ENCODE measurements at regions not wholly inside any gene's neighbourhood (a gene's known extent, or its start where the extent isn't known, plus 50 kb on each side); places are given as distances from the start of the nearest gene placed in this dataset.

DNA sequence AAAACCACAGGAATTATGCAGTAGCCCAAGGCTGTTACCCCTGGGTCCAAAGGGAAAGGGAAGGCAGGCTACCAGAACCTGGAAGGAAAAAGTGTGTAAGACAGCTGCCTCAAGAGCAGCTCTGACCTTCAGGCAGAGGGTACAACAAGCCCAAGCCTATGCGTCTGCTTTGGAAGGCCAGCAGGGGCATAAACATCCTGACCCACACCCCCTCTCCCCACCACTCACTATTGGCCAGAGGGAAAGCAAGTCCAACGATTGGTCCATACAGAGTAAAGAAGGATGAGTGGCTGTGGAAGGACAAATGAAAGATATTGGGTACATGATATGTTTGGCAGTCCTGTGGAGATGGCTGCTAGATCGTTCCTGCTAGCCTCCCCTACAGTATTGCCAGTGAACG is 227.6 kb upstream of the HNRNPA3 start:
- Histone ChIP-seq H3K27me3 (replicated peaks; ENCODE audit: control insufficient read depth, insufficient read depth, low read length) (no peaks in the 10 kb centered on the region), H3K9me3 (no peaks in the 10 kb centered on the region), H3K4me3 (ENCODE audit: low read depth, low read length) (no peak overlapping the region), H3K36me3 (ENCODE audit: control insufficient read depth, insufficient read depth, low read length) (no peaks in the 10 kb centered on the region), H3K4me1 (no peaks in the 10 kb centered on the region)
- POLR2A ChIA-PET = no interaction called here
- peaks cover 23% of the 10 kb centered on the region for H3K27me3 Mint-ChIP-seq (ENCODE audit: insufficient read depth, unreplicated experiment)
- no TSS peak for BruUV-seq (replicated peaks)
- CTCF ChIA-PET = no interaction called here
- H3K27ac Mint-ChIP-seq (ENCODE audit: unreplicated experiment) = no peak overlapping the region
- H3K4me3 Mint-ChIP-seq (ENCODE audit: unreplicated experiment) = no peak overlapping the region
- H3K4me1 Mint-ChIP-seq (ENCODE audit: low read depth, unreplicated experiment) = no peaks in the 10 kb centered on the region
- H3K9me3 Mint-ChIP-seq (ENCODE audit: unreplicated experiment) = no peaks in the 10 kb centered on the region
- DNase-seq = no peak
- intact Hi-C loops (cut with micrococcal nuclease; ENCODE audit: unreplicated experiment) = no loop called here
- H3K36me3 Mint-ChIP-seq (ENCODE audit: insufficient read depth, unreplicated experiment) = no peaks in the 10 kb centered on the region
- TF ChIP-seq, protein P1, sequence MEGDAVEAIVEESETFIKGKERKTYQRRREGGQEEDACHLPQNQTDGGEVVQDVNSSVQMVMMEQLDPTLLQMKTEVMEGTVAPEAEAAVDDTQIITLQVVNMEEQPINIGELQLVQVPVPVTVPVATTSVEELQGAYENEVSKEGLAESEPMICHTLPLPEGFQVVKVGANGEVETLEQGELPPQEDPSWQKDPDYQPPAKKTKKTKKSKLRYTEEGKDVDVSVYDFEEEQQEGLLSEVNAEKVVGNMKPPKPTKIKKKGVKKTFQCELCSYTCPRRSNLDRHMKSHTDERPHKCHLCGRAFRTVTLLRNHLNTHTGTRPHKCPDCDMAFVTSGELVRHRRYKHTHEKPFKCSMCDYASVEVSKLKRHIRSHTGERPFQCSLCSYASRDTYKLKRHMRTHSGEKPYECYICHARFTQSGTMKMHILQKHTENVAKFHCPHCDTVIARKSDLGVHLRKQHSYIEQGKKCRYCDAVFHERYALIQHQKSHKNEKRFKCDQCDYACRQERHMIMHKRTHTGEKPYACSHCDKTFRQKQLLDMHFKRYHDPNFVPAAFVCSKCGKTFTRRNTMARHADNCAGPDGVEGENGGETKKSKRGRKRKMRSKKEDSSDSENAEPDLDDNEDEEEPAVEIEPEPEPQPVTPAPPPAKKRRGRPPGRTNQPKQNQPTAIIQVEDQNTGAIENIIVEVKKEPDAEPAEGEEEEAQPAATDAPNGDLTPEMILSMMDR (IDR thresholded peaks at IDR 0.05; ENCODE audit: insufficient read depth in 1 of 2, low read depth in 1 of 2, low read length in 1 of 2, severe bottlenecking in 1 of 2, unreplicated experiment in 1 of 2) = no peak

DNA sequence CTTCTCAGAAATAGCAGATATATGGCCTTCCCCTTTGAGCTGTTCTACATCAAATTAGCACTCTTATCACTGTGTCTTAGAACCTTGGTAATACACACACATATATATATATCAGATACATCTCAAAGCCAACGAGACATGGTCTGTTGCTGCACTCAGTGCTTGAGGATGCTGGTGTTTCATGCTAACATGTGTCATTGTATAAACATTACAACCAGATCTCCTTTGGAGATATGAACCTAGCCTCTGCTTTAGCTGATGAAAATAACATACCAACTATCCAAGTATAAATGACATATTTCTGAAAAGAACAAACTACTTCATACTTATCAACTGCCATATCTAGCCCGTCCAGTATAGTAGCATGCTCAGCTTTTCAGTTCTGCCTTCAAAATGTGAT is 226.7 kb upstream of the HNRNPA3 start:
- Mint-ChIP-seq H3K9me3 (ENCODE audit: unreplicated experiment) (no peaks in the 10 kb centered on the region), H3K27ac (ENCODE audit: unreplicated experiment) (no peak overlapping the region), H3K27me3 (ENCODE audit: insufficient read depth, unreplicated experiment) (peaks cover 23% of the 10 kb centered on the region), H3K4me3 (ENCODE audit: unreplicated experiment) (no peak overlapping the region), H3K36me3 (ENCODE audit: insufficient read depth, unreplicated experiment) (no peaks in the 10 kb centered on the region), H3K4me1 (ENCODE audit: low read depth, unreplicated experiment) (no peaks in the 10 kb centered on the region)
- Histone ChIP-seq H3K27me3 (replicated peaks; ENCODE audit: control insufficient read depth, insufficient read depth, low read length) (no peaks in the 10 kb centered on the region), H3K4me3 (ENCODE audit: low read depth, low read length) (no peak overlapping the region), H3K4me1 (no peaks in the 10 kb centered on the region), H3K9me3 (no peaks in the 10 kb centered on the region), H3K36me3 (ENCODE audit: control insufficient read depth, insufficient read depth, low read length) (no peaks in the 10 kb centered on the region)
- TF ChIP-seq, protein P1 (IDR thresholded peaks at IDR 0.05; ENCODE audit: insufficient read depth in 1 of 2, low read depth in 1 of 2, low read length in 1 of 2, severe bottlenecking in 1 of 2, unreplicated experiment in 1 of 2) = no peak
- BruUV-seq (replicated peaks) = no TSS peak
- intact Hi-C loops (cut with micrococcal nuclease; ENCODE audit: unreplicated experiment) = no loop called here
- POLR2A ChIA-PET = no interaction called here
- CTCF ChIA-PET = interaction anchor here (0.6 kb wide), 1 partner anchor 54 kb away, joined by 4 read pairs; no protein-coding TSS in a partner anchor
- DNase-seq = no peak

DNA sequence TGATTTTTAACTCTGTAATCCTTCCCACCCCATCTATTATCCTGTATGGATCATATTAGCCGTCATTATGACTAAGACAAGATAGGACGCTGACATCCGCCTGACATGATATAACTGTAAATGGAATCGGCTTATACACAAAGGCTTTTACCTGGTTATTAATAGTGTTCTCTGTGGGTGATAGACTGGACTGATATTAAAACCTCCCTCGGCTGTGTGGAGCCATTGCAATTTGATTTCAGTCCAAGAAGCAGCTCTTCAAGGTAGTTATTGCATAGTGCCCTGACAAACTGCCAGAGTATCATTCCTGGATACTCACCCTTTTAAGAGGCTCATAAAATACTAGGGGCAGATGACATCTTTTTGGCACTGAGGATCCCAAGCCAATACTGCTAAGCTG is 226.1 kb upstream of the HNRNPA3 start:
- Histone ChIP-seq H3K4me3 (ENCODE audit: low read depth, low read length) (no peak overlapping the region), H3K4me1 (no peaks in the 10 kb centered on the region), H3K36me3 (ENCODE audit: control insufficient read depth, insufficient read depth, low read length) (no peaks in the 10 kb centered on the region), H3K27me3 (replicated peaks; ENCODE audit: control insufficient read depth, insufficient read depth, low read length) (no peaks in the 10 kb centered on the region), H3K9me3 (no peaks in the 10 kb centered on the region)
- TF ChIP-seq, protein P1 (IDR thresholded peaks at IDR 0.05; ENCODE audit: insufficient read depth in 1 of 2, low read depth in 1 of 2, low read length in 1 of 2, severe bottlenecking in 1 of 2, unreplicated experiment in 1 of 2) = no peak
- no TSS peak for BruUV-seq (replicated peaks)
- ChIA-PET CTCF (interaction anchor here (0.6 to 0.7 kb wide), 2 partner anchors 53 to 599 kb away, joined by 3 to 4 read pairs; no protein-coding TSS in a partner anchor), POLR2A (no interaction called here)
- H3K27me3 Mint-ChIP-seq (ENCODE audit: insufficient read depth, unreplicated experiment) = peaks cover 25% of the 10 kb centered on the region
- H3K4me1 Mint-ChIP-seq (ENCODE audit: low read depth, unreplicated experiment) = no peaks in the 10 kb centered on the region
- H3K4me3 Mint-ChIP-seq (ENCODE audit: unreplicated experiment) = no peak overlapping the region
- H3K36me3 Mint-ChIP-seq (ENCODE audit: insufficient read depth, unreplicated experiment) = no peaks in the 10 kb centered on the region
- intact Hi-C loops (cut with micrococcal nuclease; ENCODE audit: unreplicated experiment) = no loop called here
- H3K9me3 Mint-ChIP-seq (ENCODE audit: unreplicated experiment) = no peaks in the 10 kb centered on the region
- no peak for DNase-seq
- H3K27ac Mint-ChIP-seq (ENCODE audit: unreplicated experiment) = no peak overlapping the region

Data from Caco-2 (cell line).